Upper lobe of left lung (tissue), 4 donors: ENCODE measurements at regions not wholly inside any gene's neighbourhood (a gene's known extent, or its start where the extent isn't known, plus 50 kb on each side); places are given as distances from the start of the nearest gene placed in this dataset.

Source experiments
- CTCF ChIP-seq, 6 experiments: fragments of 450-650 bp in 4 of 6; fragments of 200-600 bp in 2 of 6; sonication (generic) in 2 of 6; IDR thresholded peaks; one replicate each; pipeline ENCODE4 v1.5.1; 2016 to 2019; ENCODE audit warnings: antibody characterized with exemption in 6 of 6
- EP300 ChIP-seq, 4 donors: sonication (generic); formaldehyde crosslinking; IDR thresholded peaks; one replicate each; pipeline ENCODE4 v1.5.1; 2017; ENCODE audit warnings: antibody characterized with exemption in 4 of 4, control low read depth in 2 of 4
- POLR2A ChIP-seq, 4 donors: fragments of 450-650 bp; IDR thresholded peaks; one replicate each; pipeline ENCODE4 v1.5.1; 2016 to 2017; ENCODE audit warnings: antibody characterized with exemption in 4 of 4, mild to moderate bottlenecking in 2 of 4
- POLR2AphosphoS5 ChIP-seq, 2 donors: sonication (generic); formaldehyde crosslinking; IDR thresholded peaks; one replicate each; pipeline ENCODE4 v1.5.1; 2017; ENCODE audit warnings: antibody characterized with exemption in 2 of 2

GRCh38 chr5:111635916-111636570, 121.0 kb downstream of the NREP start:
- TF ChIP-seq CTCF (IDR thresholded peaks at IDR 0.05) (no peak), POLR2A (IDR thresholded peaks at IDR 0.05) (no peak), EP300 (IDR thresholded peaks at IDR 0.05) (no peak), POLR2AphosphoS5 (IDR thresholded peaks at IDR 0.05) (no peak)
